ENCODE measurements at regions not wholly inside any gene's neighbourhood (a gene's known extent, or its start where the extent isn't known, plus 50 kb on each side); places are given as distances from the start of the nearest gene placed in this dataset.
"Not testable (repeated sequence)": the region's sequence is repeated elsewhere in the genome, so short reads cannot be mapped to it uniquely, and the experiment has no call there.

GRCh38 chr2:67290451-67291290, 106.5 kb upstream of the ETAA1 start:
- DNase-seq (ENCODE audit: low read depth) = peak; percentile 67

DNA sequence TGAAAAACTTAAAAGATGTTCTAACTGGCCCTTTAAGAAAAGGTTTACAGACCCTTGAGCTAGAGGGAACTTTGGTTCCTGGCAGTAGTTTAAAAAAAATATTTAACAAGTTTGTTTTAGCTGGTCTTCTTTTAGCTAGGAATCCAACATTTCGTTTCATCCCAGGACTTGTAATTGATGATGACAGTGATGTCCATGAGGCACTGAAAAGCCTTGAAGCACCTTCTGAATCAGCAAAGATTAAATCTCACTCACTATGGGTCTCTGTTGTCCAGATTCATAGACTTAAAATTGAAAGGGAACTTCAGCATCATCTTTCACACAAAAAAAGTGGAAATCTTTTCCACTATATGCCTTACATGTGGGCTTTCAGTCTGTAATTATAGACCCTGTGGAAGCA, 102.9 kb upstream of the ETAA1 start:
- DNase-seq (ENCODE audit: low read depth) = no peak

GRCh38 chr2:67295406-67295805, 101.7 kb upstream of the ETAA1 start:
- DNase-seq (ENCODE audit: low read depth) = no peak

GRCh38 chr2:67295851-67296250, 101.3 kb upstream of the ETAA1 start:
- no peak for DNase-seq (ENCODE audit: low read depth)

- DNase-seq (ENCODE audit: low read depth) = no peak
These were observed 92.7 kb upstream of the ETAA1 start for GRCh38 chr2:67304300-67304890.

GRCh38 chr2:67309281-67309680, 87.9 kb upstream of the ETAA1 start:
- no peak for DNase-seq (ENCODE audit: low read depth)

DNA sequence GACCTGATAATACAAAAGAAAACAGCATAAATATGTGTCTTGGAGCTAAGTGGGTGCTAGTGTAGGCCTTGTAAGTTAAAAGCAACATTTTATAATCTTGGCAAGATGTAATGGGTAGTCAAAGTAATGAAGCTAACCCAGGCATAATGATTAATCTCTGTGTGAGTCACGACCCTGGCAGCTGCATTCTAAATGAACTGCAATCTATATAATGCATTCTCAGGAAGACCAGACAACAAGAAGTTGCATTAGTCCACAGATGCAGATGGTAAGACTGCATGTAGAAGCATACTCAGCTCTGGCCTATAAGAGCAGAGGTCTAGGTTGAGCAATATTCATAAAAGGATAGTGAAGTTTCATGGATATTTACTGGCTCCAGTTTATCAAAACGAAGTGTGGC, 85.6 kb upstream of the ETAA1 start:
- DNase-seq (ENCODE audit: low read depth) = peak; percentile 45

DNA sequence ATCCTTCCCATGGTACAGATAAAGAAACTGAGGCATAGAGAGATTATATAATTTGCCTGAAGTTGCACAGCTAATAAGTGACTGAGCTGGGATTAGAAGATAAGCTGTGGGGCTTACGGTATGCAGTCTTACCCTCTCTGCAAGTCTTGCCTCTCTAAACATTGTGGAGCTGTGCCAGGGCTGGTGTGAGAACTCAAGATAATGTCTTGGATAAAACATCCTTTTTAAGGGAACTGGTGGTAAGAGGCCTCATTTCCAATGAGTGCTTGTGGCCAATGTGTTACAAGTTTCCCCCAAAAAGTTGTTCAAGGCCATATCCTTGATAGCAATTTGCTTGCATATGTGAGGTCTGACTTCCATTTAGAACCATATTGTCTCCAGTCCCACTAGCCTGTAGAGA, 84.3 kb upstream of the ETAA1 start:
- no peak for DNase-seq (ENCODE audit: low read depth)

DNA sequence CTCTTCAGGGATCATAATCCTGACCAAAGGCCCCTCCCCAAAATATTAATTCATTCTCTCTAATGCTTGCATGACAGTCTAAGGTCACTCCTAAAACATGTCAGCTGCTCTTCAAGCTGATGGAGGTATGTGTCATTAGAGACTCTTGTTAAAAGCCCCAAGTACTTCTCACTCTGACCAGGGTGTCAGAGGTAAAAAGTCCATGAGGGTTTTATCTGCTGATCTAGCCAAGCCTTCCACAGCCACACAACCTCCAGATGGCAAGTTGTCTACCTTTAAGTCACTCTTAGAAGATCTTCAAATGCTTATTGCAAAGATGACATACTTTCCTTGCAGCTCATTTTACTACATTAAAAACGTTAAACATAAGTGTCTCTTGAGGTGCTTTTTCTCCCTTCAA, 83.6 kb upstream of the ETAA1 start:
- DNase-seq (ENCODE audit: low read depth) = no peak

DNA sequence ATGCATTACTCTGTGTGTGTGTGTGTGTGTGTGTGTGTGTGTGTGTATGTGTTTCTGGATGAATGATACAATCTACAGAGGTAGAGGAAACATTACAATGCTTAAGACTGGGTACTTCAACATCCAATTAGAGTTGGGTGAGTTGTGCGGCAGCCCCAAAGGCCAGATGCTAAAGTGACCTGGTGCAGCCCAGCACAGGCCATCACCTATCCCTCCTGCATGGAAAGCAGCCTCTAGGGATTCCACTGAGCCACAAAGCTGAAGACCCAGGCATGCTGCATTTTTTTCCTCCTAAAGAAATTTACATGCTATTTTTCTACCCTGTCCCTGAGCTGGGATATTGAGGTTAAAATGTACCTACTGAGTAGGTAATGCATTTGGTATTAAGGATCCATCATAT, 79.1 kb upstream of the ETAA1 start:
- DNase-seq (ENCODE audit: low read depth) = no peak

DNA sequence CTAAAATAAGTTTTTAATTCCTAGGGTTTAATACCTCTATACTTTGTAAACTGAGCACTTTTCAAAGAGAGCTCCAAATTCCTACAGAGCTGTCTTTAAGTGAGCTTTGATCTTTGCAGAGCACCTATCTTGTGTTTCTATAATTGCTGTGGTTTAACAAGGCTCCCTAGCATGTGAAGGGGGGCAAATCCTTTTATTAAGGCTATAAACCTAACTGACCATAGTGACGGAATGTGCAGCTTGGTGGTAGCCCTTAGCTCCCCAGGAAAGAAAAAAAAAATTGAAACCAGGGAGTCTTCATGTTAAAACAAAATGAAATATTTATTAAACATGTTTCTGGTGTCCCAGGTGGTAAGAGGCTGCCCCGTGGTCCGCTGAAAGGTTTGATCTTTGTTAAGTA, 78.6 kb upstream of the ETAA1 start:
- no peak for DNase-seq (ENCODE audit: low read depth)

- DNase-seq (ENCODE audit: low read depth) = peak; percentile 5
These were observed 78.1 kb upstream of the ETAA1 start for GRCh38 chr2:67318993-67319481.

DNA sequence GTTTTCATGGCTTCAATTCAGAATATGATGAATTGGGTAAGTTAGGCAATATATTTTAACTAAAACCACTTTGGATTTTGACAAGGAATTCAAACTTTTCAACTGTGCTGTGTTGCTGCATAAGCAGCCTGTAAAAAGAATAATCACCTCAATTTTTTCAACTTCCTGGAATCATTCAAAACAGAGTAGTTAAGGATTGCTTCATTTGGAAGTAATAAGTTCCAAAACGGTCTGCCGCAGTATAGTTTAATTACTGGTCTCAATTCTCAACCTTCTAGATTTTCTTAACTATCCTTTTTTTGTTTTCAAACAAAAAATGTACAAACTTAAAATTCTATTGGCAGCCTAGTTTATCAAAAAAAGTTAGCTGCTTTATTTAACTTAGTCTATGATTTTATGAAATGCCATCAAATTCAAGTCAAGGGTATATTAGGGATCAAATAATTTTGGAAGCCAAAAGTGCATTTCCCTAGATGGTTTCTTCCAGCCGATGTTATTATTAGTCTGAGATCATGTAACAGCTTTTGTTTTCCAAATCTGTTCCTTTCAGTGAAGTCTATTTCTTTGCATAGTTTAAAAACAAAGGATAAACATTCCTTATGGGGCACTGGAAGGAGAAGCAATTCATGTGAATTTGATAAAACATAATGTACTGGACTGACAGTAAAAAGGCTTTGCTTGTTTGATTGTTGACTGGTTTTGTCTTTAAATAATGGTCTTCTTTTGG, 76.1 kb upstream of the ETAA1 start:
- DNase-seq (ENCODE audit: low read depth) = no peak

DNA sequence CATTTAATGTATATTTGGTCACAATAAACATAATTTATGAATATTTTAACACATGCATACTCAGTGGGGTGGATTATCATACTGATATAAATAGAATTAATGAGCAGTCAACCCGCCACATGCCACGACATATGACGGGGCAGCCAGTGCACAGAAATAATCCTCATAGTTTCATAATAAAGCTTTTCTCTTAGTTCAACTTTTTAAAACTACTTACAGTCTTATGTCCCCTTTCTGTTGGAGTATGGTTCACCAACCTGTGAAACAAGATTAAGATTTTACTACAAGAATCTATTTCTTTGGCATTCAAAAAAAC, 75.6 kb upstream of the ETAA1 start:
- no peak for DNase-seq (ENCODE audit: low read depth)

DNA sequence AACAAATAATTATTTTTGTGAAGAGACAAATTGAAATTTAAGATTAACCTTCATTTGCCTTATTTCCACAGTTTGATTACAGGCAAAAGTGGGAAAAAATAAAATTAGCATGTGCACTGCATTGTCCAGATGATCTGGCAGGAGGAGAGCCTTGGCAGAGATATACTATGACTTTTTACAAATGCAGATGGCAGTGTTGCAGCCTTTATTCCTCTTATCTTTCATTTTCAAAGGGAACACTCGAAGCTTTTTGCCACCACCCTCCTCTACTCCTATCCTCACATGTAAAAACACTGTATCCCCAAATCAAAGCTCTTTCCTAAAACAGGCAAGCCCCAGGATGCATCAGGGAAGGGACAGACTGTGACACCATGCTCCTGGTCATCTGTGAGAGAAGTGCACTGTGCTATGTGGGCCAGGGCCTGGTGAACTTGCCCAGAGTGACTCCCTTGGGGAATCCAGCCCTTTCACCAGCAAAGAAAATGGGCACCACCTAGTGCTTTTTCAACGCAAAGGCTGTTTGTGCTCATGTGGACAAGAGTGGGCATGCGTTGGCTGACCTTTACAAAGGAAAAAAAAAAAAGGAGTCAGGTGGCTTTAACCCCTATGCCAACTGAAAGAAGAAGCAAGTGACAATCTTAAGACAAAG, 74.7 kb upstream of the ETAA1 start:
- peak; percentile 50 for DNase-seq (ENCODE audit: low read depth)

GRCh38 chr2:67323209-67323991, 73.7 kb upstream of the ETAA1 start:
- no peak for DNase-seq (ENCODE audit: low read depth)

DNA sequence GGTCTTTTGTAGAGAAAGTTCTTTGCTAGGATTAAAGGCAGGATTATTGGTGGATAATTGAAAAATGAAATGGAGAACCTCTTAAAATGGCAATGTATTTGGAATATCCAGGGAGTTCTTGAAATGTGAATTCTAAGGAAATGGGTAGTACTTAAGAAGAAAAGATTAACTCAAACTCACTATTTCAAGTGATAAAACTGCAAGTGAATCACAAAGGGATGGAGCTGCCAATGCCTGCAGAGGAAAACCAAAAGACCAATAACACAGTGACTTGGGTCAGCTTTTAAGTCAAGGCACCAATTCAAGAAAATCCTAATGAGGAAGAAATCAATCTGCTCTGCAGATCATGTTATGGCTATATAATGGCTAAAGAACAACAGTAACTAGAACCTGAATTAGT, 67.6 kb upstream of the ETAA1 start:
- DNase-seq (ENCODE audit: low read depth) = no peak

- no peak for DNase-seq (ENCODE audit: low read depth)
These were observed 67.2 kb upstream of the ETAA1 start for GRCh38 chr2:67329951-67330350.

GRCh38 chr2:67331419-67332086, 65.6 kb upstream of the ETAA1 start:
- DNase-seq (ENCODE audit: low read depth) = not testable (repeated sequence)

DNA sequence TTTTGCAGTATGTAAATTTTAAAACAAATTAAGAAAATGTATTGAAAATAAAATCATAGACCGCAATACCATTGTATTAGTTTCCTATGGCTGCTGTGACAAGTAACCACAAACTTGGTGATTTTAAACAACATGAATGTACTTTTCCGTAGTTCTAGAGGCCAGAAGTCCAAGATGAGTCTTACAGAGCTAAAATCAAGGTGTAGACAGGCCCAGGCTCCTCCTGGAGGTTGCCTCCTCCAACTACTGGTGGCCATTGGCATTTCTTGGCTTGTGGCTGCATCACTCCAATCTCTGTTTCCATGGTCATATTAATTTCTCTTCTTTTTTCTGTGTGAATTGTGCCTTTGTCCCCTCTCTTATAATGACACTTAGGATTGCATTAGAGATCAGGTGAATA, 59.2 kb upstream of the ETAA1 start:
- DNase-seq (ENCODE audit: low read depth) = no peak

- DNase-seq (ENCODE audit: low read depth) = no peak
These were observed 58.4 kb upstream of the ETAA1 start for GRCh38 chr2:67338601-67339233.
